GM21360 (cell line): ENCODE measurements at regions not wholly inside any gene's neighbourhood (a gene's known extent, or its start where the extent isn't known, plus 50 kb on each side); places are given as distances from the start of the nearest gene placed in this dataset.

ENCODE experiments used
- ATAC-seq: cut with Tn5 transposase; IDR thresholded peaks from one replicate; pipeline ENCODE4 v1.9.1; 2021; ENCODE audit warnings: mild to moderate bottlenecking, moderate library complexity; ENCODE audit not compliant: unreplicated experiment

GRCh38 chr1:224504297-224505041 lies 69.9 kb upstream of the WDR26 start:
- ATAC-seq, result no peak

- no peak for ATAC-seq
Observed at GRCh38 chr1:224505454-224506093, 71.0 kb upstream of the WDR26 start.

- no peak for ATAC-seq
Observed at GRCh38 chr1:224506141-224506814, 71.7 kb upstream of the WDR26 start.

- no peak for ATAC-seq
Observed at GRCh38 chr1:224507771-224508523, 73.3 kb upstream of the WDR26 start.

- ATAC-seq, result no peak
Observed at GRCh38 chr1:224509907-224510306, 75.3 kb upstream of the WDR26 start.

GRCh38 chr1:224510880-224511645 lies 76.5 kb upstream of the WDR26 start:
- ATAC-seq, result no peak

- ATAC-seq, result no peak
Observed at GRCh38 chr1:224512600-224513151, 78.1 kb upstream of the WDR26 start.

- no peak for ATAC-seq
Observed at GRCh38 chr1:224513383-224513782, 78.8 kb upstream of the WDR26 start.

GRCh38 chr1:224513787-224514209 lies 79.2 kb upstream of the WDR26 start:
- peak; percentile 95 for ATAC-seq

- no peak for ATAC-seq
Observed at GRCh38 chr1:224517171-224517570, 82.6 kb upstream of the WDR26 start.

- ATAC-seq, result no peak
Observed at GRCh38 chr1:224518528-224518927, 83.9 kb upstream of the WDR26 start.

- no peak for ATAC-seq
Observed at GRCh38 chr1:224519874-224520273, 85.3 kb upstream of the WDR26 start.

- no peak for ATAC-seq
Observed at GRCh38 chr1:224520808-224521207, 86.2 kb upstream of the WDR26 start.

GRCh38 chr1:224521904-224522734 lies 87.5 kb upstream of the WDR26 start:
- no peak for ATAC-seq

GRCh38 chr1:224523676-224524075 lies 89.1 kb upstream of the WDR26 start:
- no peak for ATAC-seq

GRCh38 chr1:224524679-224525078 lies 90.1 kb upstream of the WDR26 start:
- ATAC-seq, result no peak

GRCh38 chr1:224525411-224526040 lies 90.6 kb upstream of the CNIH3 start:
- no peak for ATAC-seq

GRCh38 chr1:224526771-224527170 lies 89.3 kb upstream of the CNIH3 start:
- ATAC-seq, result no peak

- no peak for ATAC-seq
Observed at GRCh38 chr1:224528900-224529299, 87.2 kb upstream of the CNIH3 start.
